Neural crest cell (in vitro differentiated cells): ENCODE measurements at regions not wholly inside any gene's neighbourhood (a gene's known extent, or its start where the extent isn't known, plus 50 kb on each side); places are given as distances from the start of the nearest gene placed in this dataset.

Experiments
- DNase-seq: peaks from one replicate; pipeline ENCODE4 v3.0.0; 2021; ENCODE audit warnings: low read depth, mixed read lengths, low spot score
- H3K27ac Mint-ChIP-seq: one replicate; pipeline ENCODE4 v1.8.0; 2021; ENCODE audit warnings: mild to moderate bottlenecking, mixed read lengths; ENCODE audit not compliant: unreplicated experiment
- H3K27me3 Mint-ChIP-seq: 2 replicates; pipeline ENCODE4 v1.8.0; 2021; ENCODE audit warnings: low read depth, mild to moderate bottlenecking, mixed read lengths
- H3K36me3 Mint-ChIP-seq: 2 replicates; pipeline ENCODE4 v1.8.0; 2021; ENCODE audit warnings: low read depth, mild to moderate bottlenecking, mixed read lengths
- H3K4me1 Mint-ChIP-seq: 2 replicates; pipeline ENCODE4 v1.8.0; 2021; ENCODE audit warnings: mixed read lengths
- H3K4me3 Mint-ChIP-seq: one replicate; pipeline ENCODE4 v1.8.0; 2021; ENCODE audit warnings: mild to moderate bottlenecking, mixed read lengths
- H3K9me3 Mint-ChIP-seq: 2 replicates; pipeline ENCODE4 v1.8.0; 2021; ENCODE audit warnings: mixed read lengths
- CTCF ChIP-seq: fragments of 200-600 bp; sonication (generic); conservative IDR thresholded peaks from 2 replicates; pipeline ENCODE4 v1.5.0; 2021; ENCODE audit warnings: antibody characterized with exemption, mild to moderate bottlenecking

- Mint-ChIP-seq H3K36me3 (no peaks in the 10 kb centered on the region), H3K4me1 (peaks cover 10% of the 10 kb centered on the region), H3K9me3 (peaks cover 3% of the 10 kb centered on the region), H3K4me3 (no peak overlapping the region), H3K27ac (no peak overlapping the region), H3K27me3 (no peaks in the 10 kb centered on the region)
- no peak for DNase-seq
- no peak for TF ChIP-seq CTCF
Observed at GRCh38 chr5:167320019-167320418, 971.4 kb upstream of the WWC1 start.

GRCh38 chr5:167332309-167332708 is 959.1 kb upstream of the WWC1 start:
- no peak for TF ChIP-seq CTCF
- Mint-ChIP-seq H3K36me3 (peaks cover under 1% of the 10 kb centered on the region), H3K4me1 (peaks cover 37% of the 10 kb centered on the region), H3K9me3 (peaks cover 7% of the 10 kb centered on the region), H3K27ac (peak overlapping the region; percentile 13), H3K4me3 (no peak overlapping the region), H3K27me3 (no peaks in the 10 kb centered on the region)
- no peak for DNase-seq

- peaks cover 16% of the 10 kb centered on the region for H3K9me3 Mint-ChIP-seq
- DNase-seq, result no peak
- peaks cover 37% of the 10 kb centered on the region for H3K4me1 Mint-ChIP-seq
- no peaks in the 10 kb centered on the region for H3K27me3 Mint-ChIP-seq
- no peak overlapping the region for H3K27ac Mint-ChIP-seq
- H3K36me3 Mint-ChIP-seq, result peaks cover 3% of the 10 kb centered on the region
- H3K4me3 Mint-ChIP-seq, result no peak overlapping the region
- TF ChIP-seq CTCF, result no peak
Observed at GRCh38 chr5:167336161-167336560, 955.3 kb upstream of the WWC1 start.

GRCh38 chr5:167339205-167339604 is 952.2 kb upstream of the WWC1 start:
- no peak for DNase-seq
- no peaks in the 10 kb centered on the region for H3K27me3 Mint-ChIP-seq
- no peak overlapping the region for H3K4me3 Mint-ChIP-seq
- H3K36me3 Mint-ChIP-seq, result peaks cover 3% of the 10 kb centered on the region
- no peak overlapping the region for H3K27ac Mint-ChIP-seq
- H3K9me3 Mint-ChIP-seq, result peaks cover 16% of the 10 kb centered on the region
- no peak for TF ChIP-seq CTCF
- peaks cover 19% of the 10 kb centered on the region for H3K4me1 Mint-ChIP-seq

- Mint-ChIP-seq H3K4me1 (peaks cover 24% of the 10 kb centered on the region), H3K27me3 (no peaks in the 10 kb centered on the region), H3K27ac (no peak overlapping the region), H3K9me3 (no peaks in the 10 kb centered on the region), H3K4me3 (no peak overlapping the region), H3K36me3 (no peaks in the 10 kb centered on the region)
- no peak for TF ChIP-seq CTCF
- no peak for DNase-seq
Observed at GRCh38 chr5:167346461-167346860, 945.0 kb upstream of the WWC1 start.
